Activated naive CD4-positive, alpha-beta T cell treated with anti-CD3 and anti-CD28 coated beads, Interleukin-2, amount 10 ng/mL, durations not matched to agents 7 days and 5 days (primary cell): ENCODE measurements at regions not wholly inside any gene's neighbourhood (a gene's known extent, or its start where the extent isn't known, plus 50 kb on each side); places are given as distances from the start of the nearest gene placed in this dataset.
"Not testable (repeated sequence)": the region's sequence is repeated elsewhere in the genome, so short reads cannot be mapped to it uniquely, and the experiment has no call there.

Experiments used
- CTCF ChIA-PET: fragments of 350-600 bp; sonication (Branson Sonifier 250); formaldehyde crosslinking; loops from one replicate; lab custom pipeline; 2021; ENCODE audit warnings: antibody characterized with exemption; lab: Charles Lee
- DNase-seq: peaks from one replicate; pipeline ENCODE4 v3.0.0-alpha.2; 2020
- H3K27ac Mint-ChIP-seq: one replicate; pipeline ENCODE4 v1.8.0; 2021; ENCODE audit warnings: mild to moderate bottlenecking, moderate library complexity, mixed read lengths
- H3K27me3 Mint-ChIP-seq: one replicate; pipeline ENCODE4 v1.8.0; 2021; ENCODE audit warnings: mild to moderate bottlenecking, mixed read lengths
- H3K36me3 Mint-ChIP-seq: one replicate; pipeline ENCODE4 v1.8.0; 2021; ENCODE audit warnings: mixed read lengths
- H3K4me1 Mint-ChIP-seq: one replicate; pipeline ENCODE4 v1.8.0; 2021; ENCODE audit warnings: mixed read lengths
- H3K4me3 Mint-ChIP-seq: one replicate; pipeline ENCODE4 v1.8.0; 2021; ENCODE audit warnings: mild to moderate bottlenecking, moderate library complexity, mixed read lengths
- H3K9me3 Mint-ChIP-seq: one replicate; pipeline ENCODE4 v1.8.0; 2021; ENCODE audit warnings: mixed read lengths

- Mint-ChIP-seq H3K9me3 (peaks cover 5% of the 10 kb centered on the region), H3K4me1 (no peaks in the 10 kb centered on the region), H3K4me3 (no peak overlapping the region), H3K27ac (no peak overlapping the region), H3K27me3 (no peaks in the 10 kb centered on the region), H3K36me3 (no peaks in the 10 kb centered on the region)
- DNase-seq = no peak
- CTCF ChIA-PET = no interaction called here
These were observed 89.7 kb upstream of the IRX2 start for GRCh38 chr5:2841208-2841607.

GRCh38 chr5:2840372-2840915 is 89.0 kb upstream of the IRX2 start:
- Mint-ChIP-seq H3K9me3 (peaks cover 8% of the 10 kb centered on the region), H3K27ac (no peak overlapping the region), H3K4me3 (no peak overlapping the region), H3K4me1 (no peaks in the 10 kb centered on the region), H3K27me3 (no peaks in the 10 kb centered on the region), H3K36me3 (no peaks in the 10 kb centered on the region)
- CTCF ChIA-PET = no interaction called here
- DNase-seq = no peak

- H3K4me1 Mint-ChIP-seq = no peaks in the 10 kb centered on the region
- no peaks in the 10 kb centered on the region for H3K27me3 Mint-ChIP-seq
- H3K4me3 Mint-ChIP-seq = no peak overlapping the region
These were observed 84.7 kb upstream of the IRX2 start for GRCh38 chr5:2836133-2836532.

GRCh38 chr5:2833556-2833955 is 82.1 kb upstream of the IRX2 start:
- peaks cover 8% of the 10 kb centered on the region for H3K9me3 Mint-ChIP-seq
- no peaks in the 10 kb centered on the region for H3K27me3 Mint-ChIP-seq
- H3K27ac Mint-ChIP-seq = no peak overlapping the region
- no peaks in the 10 kb centered on the region for H3K36me3 Mint-ChIP-seq
- no peak overlapping the region for H3K4me3 Mint-ChIP-seq
- no peak for DNase-seq
- no peaks in the 10 kb centered on the region for H3K4me1 Mint-ChIP-seq
- CTCF ChIA-PET = no interaction called here

More at GRCh38 chr5:2836133-2836532, 84.7 kb upstream of the IRX2 start:
- Mint-ChIP-seq H3K36me3 (no peaks in the 10 kb centered on the region), H3K27ac (no peak overlapping the region), H3K9me3 (peaks cover 8% of the 10 kb centered on the region)
- CTCF ChIA-PET = no interaction called here
- no peak for DNase-seq

GRCh38 chr5:2832394-2832793 is 80.9 kb upstream of the IRX2 start:
- no peaks in the 10 kb centered on the region for H3K4me1 Mint-ChIP-seq
- peaks cover 5% of the 10 kb centered on the region for H3K9me3 Mint-ChIP-seq
- no peak for DNase-seq
- no peaks in the 10 kb centered on the region for H3K27me3 Mint-ChIP-seq
- H3K4me3 Mint-ChIP-seq = no peak overlapping the region
- CTCF ChIA-PET = no interaction called here
- H3K36me3 Mint-ChIP-seq = no peaks in the 10 kb centered on the region
- H3K27ac Mint-ChIP-seq = no peak overlapping the region

GRCh38 chr5:2829239-2829638 is 77.8 kb upstream of the IRX2 start:
- DNase-seq = no peak
- Mint-ChIP-seq H3K9me3 (peaks cover 10% of the 10 kb centered on the region), H3K4me3 (no peak overlapping the region), H3K36me3 (no peaks in the 10 kb centered on the region), H3K27me3 (no peaks in the 10 kb centered on the region), H3K4me1 (no peaks in the 10 kb centered on the region), H3K27ac (no peak overlapping the region)
- CTCF ChIA-PET = no interaction called here

- H3K4me3 Mint-ChIP-seq = no peak overlapping the region
- no peaks in the 10 kb centered on the region for H3K27me3 Mint-ChIP-seq
- CTCF ChIA-PET = no interaction called here
- no peak overlapping the region for H3K27ac Mint-ChIP-seq
- H3K4me1 Mint-ChIP-seq = no peaks in the 10 kb centered on the region
- H3K9me3 Mint-ChIP-seq = peaks cover 14% of the 10 kb centered on the region
- H3K36me3 Mint-ChIP-seq = no peaks in the 10 kb centered on the region
- DNase-seq = no peak
These were observed 67.5 kb upstream of the IRX2 start for GRCh38 chr5:2818936-2819335.

- Mint-ChIP-seq H3K27me3 (no peaks in the 10 kb centered on the region), H3K4me3 (no peak overlapping the region), H3K36me3 (no peaks in the 10 kb centered on the region), H3K27ac (no peak overlapping the region), H3K9me3 (peaks cover 10% of the 10 kb centered on the region), H3K4me1 (no peaks in the 10 kb centered on the region)
- CTCF ChIA-PET = no interaction called here
- no peak for DNase-seq
These were observed 65.6 kb upstream of the IRX2 start for GRCh38 chr5:2817031-2817603.

GRCh38 chr5:2813678-2814077 is 62.2 kb upstream of the IRX2 start:
- Mint-ChIP-seq H3K4me1 (no peaks in the 10 kb centered on the region), H3K27me3 (no peaks in the 10 kb centered on the region), H3K36me3 (no peaks in the 10 kb centered on the region), H3K27ac (no peak overlapping the region), H3K9me3 (peaks cover 5% of the 10 kb centered on the region), H3K4me3 (no peak overlapping the region)
- CTCF ChIA-PET = no interaction called here
- no peak for DNase-seq

GRCh38 chr5:2810644-2811043 is 59.2 kb upstream of the IRX2 start:
- H3K9me3 Mint-ChIP-seq = peaks cover 11% of the 10 kb centered on the region
- no peaks in the 10 kb centered on the region for H3K4me1 Mint-ChIP-seq
- H3K27me3 Mint-ChIP-seq = no peaks in the 10 kb centered on the region
- H3K27ac Mint-ChIP-seq = no peak overlapping the region
- CTCF ChIA-PET = no interaction called here
- no peaks in the 10 kb centered on the region for H3K36me3 Mint-ChIP-seq
- H3K4me3 Mint-ChIP-seq = no peak overlapping the region
- DNase-seq = no peak

- H3K9me3 Mint-ChIP-seq = peaks cover 11% of the 10 kb centered on the region
- DNase-seq, H3K27me3 Mint-ChIP-seq, H3K4me3 Mint-ChIP-seq, H3K36me3 Mint-ChIP-seq, H3K4me1 Mint-ChIP-seq, CTCF ChIA-PET, H3K27ac Mint-ChIP-seq: not testable (repeated sequence)
These were observed 55.8 kb upstream of the IRX2 start for GRCh38 chr5:2807244-2807643.

GRCh38 chr5:2806176-2806575 is 54.7 kb upstream of the IRX2 start:
- DNase-seq = no peak
- Mint-ChIP-seq H3K4me3 (no peak overlapping the region), H3K36me3 (no peaks in the 10 kb centered on the region), H3K27ac (no peak overlapping the region), H3K9me3 (peaks cover 11% of the 10 kb centered on the region), H3K4me1 (no peaks in the 10 kb centered on the region), H3K27me3 (no peaks in the 10 kb centered on the region)
- CTCF ChIA-PET = no interaction called here

GRCh38 chr5:2805080-2805479 is 53.6 kb upstream of the IRX2 start:
- CTCF ChIA-PET = no interaction called here

GRCh38 chr5:2803751-2804150 is 52.3 kb upstream of the IRX2 start:
- no peak overlapping the region for H3K27ac Mint-ChIP-seq
- no peaks in the 10 kb centered on the region for H3K36me3 Mint-ChIP-seq
- H3K27me3 Mint-ChIP-seq = no peaks in the 10 kb centered on the region
- no peak for DNase-seq
- H3K9me3 Mint-ChIP-seq = peaks cover 11% of the 10 kb centered on the region
- CTCF ChIA-PET = no interaction called here
- no peak overlapping the region for H3K4me3 Mint-ChIP-seq
- no peaks in the 10 kb centered on the region for H3K4me1 Mint-ChIP-seq

More at GRCh38 chr5:2805080-2805479, 53.6 kb upstream of the IRX2 start:
- H3K27me3 Mint-ChIP-seq = no peaks in the 10 kb centered on the region
- H3K4me1 Mint-ChIP-seq = no peaks in the 10 kb centered on the region
- H3K4me3 Mint-ChIP-seq = no peak overlapping the region
- H3K9me3 Mint-ChIP-seq = peaks cover 11% of the 10 kb centered on the region
- H3K27ac Mint-ChIP-seq = no peak overlapping the region
- DNase-seq = no peak
- no peaks in the 10 kb centered on the region for H3K36me3 Mint-ChIP-seq

- no peak for DNase-seq
- Mint-ChIP-seq H3K4me3 (no peak overlapping the region), H3K27ac (no peak overlapping the region), H3K27me3 (no peaks in the 10 kb centered on the region), H3K4me1 (no peaks in the 10 kb centered on the region), H3K9me3 (peaks cover 4% of the 10 kb centered on the region), H3K36me3 (no peaks in the 10 kb centered on the region)
- CTCF ChIA-PET = no interaction called here
These were observed 51.4 kb upstream of the IRX2 start for GRCh38 chr5:2802693-2803365.
